ENCODE measurements at regions not wholly inside any gene's neighbourhood (a gene's known extent, or its start where the extent isn't known, plus 50 kb on each side); places are given as distances from the start of the nearest gene placed in this dataset.

GRCh38 chr13:83197316-83197715, 685.0 kb downstream of the SLITRK1 start:
- no peaks in the 10 kb centered on the region for H3K4me1 ChIP-seq
- no peak for TF ChIP-seq EHMT2 (IDR thresholded peaks at IDR 0.05; ENCODE audit: low read depth)
- peak; percentile 62 for TF ChIP-seq MAFK (IDR thresholded peaks at IDR 0.05; ENCODE audit: partially characterized antibody)
- no peak for TF ChIP-seq USF2 (IDR thresholded peaks at IDR 0.05)
- TF ChIP-seq EHF (CRISPR knock-in tag; IDR thresholded peaks at IDR 0.05), result no peak
- no peak overlapping the region for H3K4me3 ChIP-seq
- WGBS (ENCODE audit: missing lambda C conversion rate), result 29% methylated on average over 3 of the region's 3 CpGs
- ChIA-PET POLR2A (no interaction called here), CTCF (no interaction called here)
- H3K27ac ChIP-seq, result no peak overlapping the region
- DNase-seq (ENCODE audit: low read depth in 1 of 2, low spot score in 1 of 2) (no peak), FAIRE-seq (no peak), ATAC-seq (no peak)
- H3K4me2 ChIP-seq, result no peak overlapping the region
- no peaks in the 10 kb centered on the region for H3K9me3 ChIP-seq

GRCh38 chr13:83190020-83190419, 692.3 kb downstream of the SLITRK1 start:
- 9% methylated on average over 3 of the region's 3 CpGs for WGBS (ENCODE audit: missing lambda C conversion rate)
- ATAC-seq, result no peak

GRCh38 chr13:83184819-83185218, 697.5 kb downstream of the SLITRK1 start:
- Histone ChIP-seq H3K4me2 (no peak overlapping the region), H3K27ac (no peak overlapping the region), H3K4me3 (no peak overlapping the region), H3K4me1 (no peaks in the 10 kb centered on the region), H3K9me3 (no peaks in the 10 kb centered on the region)
- 34% methylated on average over 2 of the region's 2 CpGs for WGBS (ENCODE audit: missing lambda C conversion rate)
- DNase-seq (ENCODE audit: low read depth in 1 of 2, low spot score in 1 of 2), result no peak
- CTCF ChIA-PET, result no interaction called here
- POLR2A ChIA-PET, result no interaction called here
- no peak for ATAC-seq
- no peak for TF ChIP-seq TFCP2L1 (CRISPR knock-in tag; IDR thresholded peaks at IDR 0.05)
- no peak for TF ChIP-seq JUNB (IDR thresholded peaks at IDR 0.05)
- no peak for TF ChIP-seq HMGXB4 (CRISPR knock-in tag; IDR thresholded peaks at IDR 0.05; ENCODE audit: borderline replicate concordance)
- TF ChIP-seq NR3C1 (IDR thresholded peaks at IDR 0.05), result no peak
- no peak for TF ChIP-seq CHD4 (IDR thresholded peaks at IDR 0.05; ENCODE audit: borderline replicate concordance)
- no peak for TF ChIP-seq EP300 (IDR thresholded peaks at IDR 0.05)
- no peak for TF ChIP-seq KDM5A (IDR thresholded peaks at IDR 0.05)
- no peak for TF ChIP-seq CBX2 (IDR thresholded peaks at IDR 0.05; ENCODE audit: borderline replicate concordance, low read depth)
- no peak for TF ChIP-seq HEYL (CRISPR knock-in tag; IDR thresholded peaks at IDR 0.05)
- TF ChIP-seq HDAC2 (IDR thresholded peaks at IDR 0.05), result no peak
- no peak for TF ChIP-seq CHD2 (IDR thresholded peaks at IDR 0.05; ENCODE audit: low read length, partially characterized antibody)
- TF ChIP-seq FOSB (CRISPR knock-in tag; IDR thresholded peaks at IDR 0.05), result no peak
- FAIRE-seq, result no peak

More at GRCh38 chr13:83190020-83190419, 692.3 kb downstream of the SLITRK1 start:
- CTCF ChIA-PET, result no interaction called here
- Histone ChIP-seq H3K4me2 (no peak overlapping the region), H3K9me3 (no peaks in the 10 kb centered on the region), H3K4me3 (no peak overlapping the region), H3K27ac (no peak overlapping the region), H3K4me1 (no peaks in the 10 kb centered on the region)
- no peak for DNase-seq (ENCODE audit: low read depth in 1 of 2, low spot score in 1 of 2)
- FAIRE-seq, result no peak
- POLR2A ChIA-PET, result no interaction called here
- TF ChIP-seq ATOH8 (CRISPR knock-in tag; IDR thresholded peaks at IDR 0.05; ENCODE audit: low read depth) (no peak), EHMT2 (IDR thresholded peaks at IDR 0.05; ENCODE audit: low read depth) (no peak), CBX2 (IDR thresholded peaks at IDR 0.05; ENCODE audit: borderline replicate concordance, low read depth) (no peak), E2F6 (IDR thresholded peaks at IDR 0.05; ENCODE audit: borderline replicate concordance, low read depth) (no peak), RFX5 (IDR thresholded peaks at IDR 0.05) (no peak), ZSCAN20 (CRISPR knock-in tag; IDR thresholded peaks at IDR 0.05) (no peak)

Data from A549 (cell line).